NCI-H187 treated with DMSO at 0.1 percent for 48 hours (cell line): ENCODE measurements at regions not wholly inside any gene's neighbourhood (a gene's known extent, or its start where the extent isn't known, plus 50 kb on each side); places are given as distances from the start of the nearest gene placed in this dataset.
"Not testable (repeated sequence)": the region's sequence is repeated elsewhere in the genome, so short reads cannot be mapped to it uniquely, and the experiment has no call there.

Experiments
- DNase-seq: peaks from one replicate; lab custom pipeline; 2025; lab: John Stamatoyannopoulos, UW

DNA sequence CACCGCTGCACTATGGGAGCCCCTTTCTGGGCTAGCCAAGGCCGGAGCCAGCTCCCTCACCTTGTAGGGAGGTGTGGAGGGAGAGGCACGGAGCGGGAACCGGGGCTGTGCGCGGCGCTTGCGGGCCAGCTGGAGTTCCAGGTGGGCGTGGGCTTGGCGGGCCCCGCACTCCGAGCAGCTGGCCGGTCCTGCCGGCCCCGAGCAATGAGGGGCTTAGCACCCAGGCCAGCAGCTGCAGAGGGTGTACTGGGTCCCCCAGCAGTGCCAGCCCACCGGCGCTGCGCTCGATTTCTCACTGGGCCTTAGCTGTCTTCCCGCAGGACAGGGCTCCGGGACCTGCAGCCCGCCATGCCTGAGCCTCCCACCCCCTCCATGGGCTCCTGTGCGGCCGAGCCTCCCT lies 53.3 kb upstream of the NID2 start:
- not testable (repeated sequence) for DNase-seq

- no peak for DNase-seq
These were observed 52.6 kb upstream of the NID2 start for GRCh38 chr14:52121441-52121840.

GRCh38 chr14:52119030-52119429 lies 50.2 kb upstream of the NID2 start:
- DNase-seq: no peak
